ENCODE measurements at regions not wholly inside any gene's neighbourhood (a gene's known extent, or its start where the extent isn't known, plus 50 kb on each side); places are given as distances from the start of the nearest gene placed in this dataset.

GRCh38 chr1:4599951-4600481, 54.4 kb upstream of the AJAP1 start:
- no peaks in the 10 kb centered on the region for H3K9me3 Mint-ChIP-seq (ENCODE audit: low read depth)
- no peak for ATAC-seq
- no peak overlapping the region for H3K4me3 Mint-ChIP-seq
- POLR2A ChIA-PET, result no interaction called here
- intact Hi-C loops (cut with DNase I, micrococcal nuclease), result no loop called here
- CTCF ChIA-PET, result interaction anchor here (1.5 kb wide), 1 partner anchor 15 kb away, joined by 5 read pairs; no protein-coding TSS in a partner anchor
- H3K27me3 Mint-ChIP-seq, result peaks cover 13% of the 10 kb centered on the region
- no peaks in the 10 kb centered on the region for H3K36me3 Mint-ChIP-seq (ENCODE audit: low read depth)
- H3K4me1 Mint-ChIP-seq, result no peaks in the 10 kb centered on the region
- H3K27ac Mint-ChIP-seq, result no peak overlapping the region
- no peak for DNase-seq

- ChIA-PET CTCF (no interaction called here), POLR2A (no interaction called here)
- ATAC-seq (no peak), DNase-seq (no peak)
- no peaks in the 10 kb centered on the region for H3K4me1 Mint-ChIP-seq
- H3K4me3 Mint-ChIP-seq, result no peak overlapping the region
- H3K36me3 Mint-ChIP-seq (ENCODE audit: low read depth), result no peaks in the 10 kb centered on the region
- no peak overlapping the region for H3K27ac Mint-ChIP-seq
- H3K9me3 Mint-ChIP-seq (ENCODE audit: low read depth), result no peaks in the 10 kb centered on the region
- H3K27me3 Mint-ChIP-seq, result peaks cover 14% of the 10 kb centered on the region
- intact Hi-C loops (cut with DNase I, micrococcal nuclease), result no loop called here
Measured at GRCh38 chr1:4600615-4601460, 53.6 kb upstream of the AJAP1 start.

DNA sequence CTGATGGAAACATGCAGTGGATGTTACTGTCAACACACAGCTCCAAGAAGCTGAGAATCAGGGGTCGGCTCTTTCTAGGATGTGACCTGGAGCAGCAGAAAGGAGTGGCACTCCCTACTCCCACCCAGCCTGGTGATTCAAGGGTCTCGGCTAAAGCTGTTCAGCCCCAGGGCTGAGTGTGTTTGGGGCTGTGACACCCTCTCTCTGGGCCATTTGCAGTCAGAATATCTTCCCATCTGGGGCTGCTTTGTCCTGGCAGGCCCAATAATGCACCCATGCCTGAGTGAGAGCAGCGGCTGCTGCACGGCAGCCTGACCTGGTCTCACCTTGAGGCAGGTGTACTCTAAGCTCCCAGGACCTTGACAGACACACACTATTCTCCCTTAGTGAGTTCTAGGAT, 52.5 kb upstream of the AJAP1 start:
- intact Hi-C loops (cut with DNase I, micrococcal nuclease), result no loop called here
- peaks cover 22% of the 10 kb centered on the region for H3K27me3 Mint-ChIP-seq

GRCh38 chr1:4602462-4603294, 51.7 kb upstream of the AJAP1 start:
- no peak overlapping the region for H3K4me3 Mint-ChIP-seq
- no peak overlapping the region for H3K27ac Mint-ChIP-seq
- H3K27me3 Mint-ChIP-seq, result peaks cover 22% of the 10 kb centered on the region
- no peak for DNase-seq
- intact Hi-C loops (cut with DNase I, micrococcal nuclease), result no loop called here
- ATAC-seq, result no peak
- ChIA-PET CTCF (interaction anchor here (0.6 kb wide), 1 partner anchor 334 kb away, joined by 3 read pairs; no protein-coding TSS in a partner anchor), POLR2A (no interaction called here)
- H3K9me3 Mint-ChIP-seq (ENCODE audit: low read depth), result no peaks in the 10 kb centered on the region
- no peaks in the 10 kb centered on the region for H3K4me1 Mint-ChIP-seq
- no peaks in the 10 kb centered on the region for H3K36me3 Mint-ChIP-seq (ENCODE audit: low read depth)

More for the DNA sequence above, 52.5 kb upstream of the AJAP1 start:
- Mint-ChIP-seq H3K27ac (no peak overlapping the region), H3K9me3 (ENCODE audit: low read depth) (no peaks in the 10 kb centered on the region), H3K4me1 (no peaks in the 10 kb centered on the region), H3K36me3 (ENCODE audit: low read depth) (no peaks in the 10 kb centered on the region), H3K4me3 (no peak overlapping the region)
- ChIA-PET CTCF (interaction anchor here (0.6 kb wide), 1 partner anchor 334 kb away, joined by 3 read pairs; no protein-coding TSS in a partner anchor), POLR2A (no interaction called here)
- DNase-seq, result no peak
- ATAC-seq, result no peak

DNA sequence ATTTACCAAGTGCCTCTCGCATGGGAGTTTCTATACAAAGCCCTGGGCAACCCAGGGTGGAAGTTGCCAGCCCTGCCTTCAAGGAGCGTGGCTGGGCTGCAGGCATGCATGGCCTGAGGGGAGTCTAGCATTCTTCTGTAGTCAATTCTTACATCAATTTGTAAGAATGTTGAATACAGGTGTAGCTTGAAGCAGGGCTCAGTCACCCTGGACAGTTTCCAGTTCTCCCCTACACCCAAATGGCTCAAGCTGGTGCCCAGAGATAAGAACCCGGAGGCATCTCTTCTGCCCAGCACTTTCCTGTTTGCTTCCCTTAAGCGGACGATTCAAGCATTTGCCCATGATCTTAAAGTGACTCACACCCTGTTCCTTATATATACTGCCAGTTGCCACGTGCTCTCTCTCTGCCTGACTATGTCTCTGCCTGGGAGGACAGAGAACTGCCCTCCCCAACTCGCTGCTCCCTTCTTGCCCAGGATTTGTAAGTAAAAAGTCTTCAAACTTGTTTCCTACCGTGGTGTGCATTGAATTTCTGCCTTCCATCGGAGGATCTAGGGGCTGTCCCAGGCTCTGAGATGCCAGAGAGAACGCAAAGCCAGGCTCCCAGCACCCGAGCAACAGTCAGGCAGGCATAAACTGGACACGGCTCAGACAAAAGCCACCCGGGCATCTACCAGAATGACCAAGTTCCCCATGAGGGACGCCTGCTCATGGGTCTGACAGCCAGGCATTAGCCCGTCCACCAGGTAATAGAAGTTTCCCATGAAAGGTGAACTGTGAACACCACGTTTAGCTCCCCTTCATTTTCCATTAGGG, 50.9 kb upstream of the AJAP1 start:
- no peaks in the 10 kb centered on the region for H3K4me1 Mint-ChIP-seq
- H3K9me3 Mint-ChIP-seq (ENCODE audit: low read depth), result no peaks in the 10 kb centered on the region
- CTCF ChIA-PET, result no interaction called here
- POLR2A ChIA-PET, result no interaction called here
- ATAC-seq, result no peak
- no peak overlapping the region for H3K27ac Mint-ChIP-seq
- H3K27me3 Mint-ChIP-seq, result peaks cover 29% of the 10 kb centered on the region
- intact Hi-C loops (cut with DNase I, micrococcal nuclease), result no loop called here
- no peak overlapping the region for H3K4me3 Mint-ChIP-seq
- DNase-seq, result no peak
- no peaks in the 10 kb centered on the region for H3K36me3 Mint-ChIP-seq (ENCODE audit: low read depth)

Data from activated CD4-positive, alpha-beta T cell treated with anti-CD3 and anti-CD28 coated beads for 36 hours (primary cell).